Retinal pigment epithelial cell (primary cell): ENCODE measurements at regions not wholly inside any gene's neighbourhood (a gene's known extent, or its start where the extent isn't known, plus 50 kb on each side); places are given as distances from the start of the nearest gene placed in this dataset.
A peak's percentile ranks its signal among the peaks of the same experiment; 100 is the strongest.

Source experiments
- DNase-seq: peaks from one replicate; pipeline ENCODE4 v3.0.0-alpha.2; 2010; ENCODE audit warnings: low read depth
- H3K4me3 ChIP-seq: 2 replicates; pipeline ENCODE4 v1.5.1; 2011; ENCODE audit warnings: mild to moderate bottlenecking, low read length, control low read depth, moderate library complexity
- CTCF ChIP-seq: conservative IDR thresholded peaks from 2 replicates; pipeline ENCODE4 v1.5.1; 2011; ENCODE audit warnings: low read depth, low read length, control low read depth, inconsistent platforms

- no peak for TF ChIP-seq CTCF
- H3K4me3 ChIP-seq: no peak overlapping the region
- peak; percentile 52 for DNase-seq
Measured at GRCh38 chr3:3631114-3631513, 168.1 kb upstream of the LRRN1 start.

DNA sequence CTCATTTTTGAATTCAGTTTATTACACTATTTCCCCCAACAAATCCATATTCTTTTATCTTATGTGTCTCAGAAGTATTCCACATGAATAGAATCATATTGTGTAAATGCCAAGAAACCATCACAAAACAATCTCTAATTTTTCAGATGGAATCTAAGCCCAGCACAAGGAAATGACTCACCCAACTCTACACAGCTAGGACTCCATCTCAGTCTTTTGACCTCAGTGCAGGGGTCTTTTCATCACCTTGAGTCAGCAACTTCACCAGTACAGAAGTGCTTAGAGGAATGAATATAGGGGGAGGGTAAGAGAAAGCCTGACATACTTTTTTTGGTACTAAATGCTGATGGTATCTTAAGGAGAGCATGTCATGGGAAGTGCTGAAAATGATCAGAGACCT lies 169.3 kb upstream of the LRRN1 start:
- DNase-seq: peak; percentile 74
- TF ChIP-seq CTCF: no peak

GRCh38 chr3:3628676-3629328 lies 170.4 kb upstream of the LRRN1 start:
- no peak overlapping the region for H3K4me3 ChIP-seq
- no peak for TF ChIP-seq CTCF
- DNase-seq: no peak

More for the DNA sequence above, 169.3 kb upstream of the LRRN1 start:
- no peak overlapping the region for H3K4me3 ChIP-seq

DNA sequence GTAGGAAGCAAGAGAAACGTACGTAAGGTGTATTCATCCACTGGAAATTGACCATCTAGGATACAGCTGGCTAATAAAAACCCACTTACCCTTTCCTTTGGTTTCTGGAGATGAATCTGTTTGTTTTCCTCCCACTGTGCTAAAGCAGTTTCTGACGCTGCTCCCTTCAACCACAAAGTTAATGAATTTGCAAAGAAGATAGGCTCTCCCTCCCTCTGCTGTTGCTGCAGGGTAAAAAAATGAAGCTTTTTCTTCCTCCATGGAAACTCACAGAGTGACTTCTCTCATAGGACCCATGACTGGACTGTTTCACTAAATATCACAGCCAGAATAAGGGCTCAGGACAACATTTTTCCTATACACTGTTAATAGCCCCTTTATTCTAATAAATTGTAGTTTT lies 172.1 kb upstream of the LRRN1 start:
- no peak overlapping the region for H3K4me3 ChIP-seq
- no peak for DNase-seq
- TF ChIP-seq CTCF: peak; percentile 40

DNA sequence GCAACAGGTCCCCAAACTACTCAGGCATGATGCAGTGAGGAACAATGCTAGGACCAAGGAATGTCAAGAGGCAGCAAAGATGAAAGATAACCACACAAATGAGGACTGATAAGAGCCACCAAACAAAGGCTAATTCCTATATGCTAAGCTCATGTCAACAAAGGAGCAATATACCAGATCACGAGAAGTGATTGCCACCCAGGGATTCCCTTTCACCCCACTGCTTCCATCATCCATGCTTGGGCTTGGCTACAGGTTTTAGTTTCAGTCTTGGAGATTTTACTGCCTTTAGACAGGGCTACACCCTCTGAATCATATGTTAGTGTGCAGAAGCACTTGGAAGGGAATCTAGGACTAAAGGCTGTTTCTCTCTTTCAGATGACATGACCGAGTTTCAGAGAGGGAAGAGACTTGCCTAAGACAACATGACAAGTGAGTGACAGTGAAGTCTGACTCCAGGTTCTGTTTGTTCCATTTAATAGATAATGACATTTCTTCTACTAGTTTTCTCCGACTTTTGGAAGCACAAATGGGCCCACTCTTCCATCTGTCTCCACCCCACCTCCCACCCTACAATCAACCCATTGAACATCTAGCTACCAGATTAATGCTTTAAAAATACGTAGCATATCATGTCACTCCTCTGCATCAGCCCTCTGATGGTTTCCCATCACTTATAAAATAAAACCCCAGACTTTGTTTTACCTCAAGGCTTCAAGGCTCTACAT lies 173.5 kb upstream of the LRRN1 start:
- DNase-seq: no peak
- TF ChIP-seq CTCF: no peak
- no peak overlapping the region for H3K4me3 ChIP-seq

DNA sequence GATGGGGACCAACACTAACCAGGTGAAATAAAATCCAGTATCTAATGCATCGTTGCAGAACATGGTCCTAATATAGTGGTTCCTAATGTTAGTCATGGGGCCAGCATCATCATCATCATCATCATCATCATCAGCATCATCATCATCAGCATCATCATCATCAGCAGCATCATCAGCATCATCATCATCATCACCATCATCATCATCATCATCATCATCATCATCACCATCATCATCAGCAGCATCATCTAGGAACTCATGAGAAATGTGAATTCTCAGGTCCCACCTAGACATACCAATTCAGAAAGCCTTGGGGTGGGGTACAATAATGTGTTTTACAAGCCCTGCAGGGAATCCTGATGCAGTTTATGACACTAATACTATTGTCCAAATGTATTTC lies 179.4 kb upstream of the LRRN1 start:
- no peak for TF ChIP-seq CTCF
- DNase-seq: no peak
- no peak overlapping the region for H3K4me3 ChIP-seq

DNA sequence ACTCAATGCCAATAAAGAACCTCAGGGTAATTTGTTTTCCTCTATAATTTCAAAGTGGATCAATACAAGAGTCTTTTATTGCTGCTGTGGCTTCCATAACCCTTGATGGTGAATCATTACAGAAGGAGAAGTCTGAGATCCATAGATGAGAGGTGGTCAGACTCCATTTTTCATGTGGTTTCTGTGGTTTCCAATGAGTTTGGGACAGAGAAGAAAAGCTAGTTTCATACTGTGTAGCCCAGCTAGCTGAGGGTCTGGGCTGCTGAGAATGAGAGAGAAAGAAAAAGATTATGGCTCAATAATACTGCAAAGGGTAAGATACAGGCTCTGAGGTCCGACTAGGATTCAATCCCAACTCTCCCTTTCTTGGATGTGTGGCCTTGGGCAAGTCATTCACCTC lies 180.6 kb upstream of the LRRN1 start:
- no peak for TF ChIP-seq CTCF
- H3K4me3 ChIP-seq: no peak overlapping the region
- no peak for DNase-seq
